Gastrocnemius medialis (tissue), 4 donors: ENCODE measurements at regions not wholly inside any gene's neighbourhood (a gene's known extent, or its start where the extent isn't known, plus 50 kb on each side); places are given as distances from the start of the nearest gene placed in this dataset.

Experiments
- ATAC-seq, 2 donors: fragments of 150-250 bp; one replicate each; pipeline ENCODE4 v1.9.1; 2016
- DNase-seq, 2 donors: peaks; one replicate each; pipeline ENCODE4 v3.0.0-alpha.2; 2019
- H3K27ac ChIP-seq, 4 donors: fragments of 200-600 bp; sonication (generic); 1 replicate in 1 of 4; 2 replicates in 3 of 4; pipeline ENCODE4 v1.5.1; 2016 to 2018; ENCODE audit warnings: mild to moderate bottlenecking in 2 of 4, moderate library complexity in 1 of 4
- H3K27me3 ChIP-seq, 3 donors: fragments of 200-600 bp; sonication (generic) in 2 of 3; 1 replicate in 1 of 3; 2 replicates in 2 of 3; pipeline versions ENCODE4 v1.5.1 to v1.6.0; 2016 to 2019; ENCODE audit warnings: mild to moderate bottlenecking in 1 of 3, moderate library complexity in 1 of 3
- H3K36me3 ChIP-seq, 2 donors: fragments of 200-600 bp; sonication (generic) in 1 of 2; one replicate each; pipeline ENCODE4 v1.5.1; 2017 to 2018
- H3K4me1 ChIP-seq, 2 donors: fragments of 200-600 bp; sonication (generic) in 1 of 2; one replicate each; pipeline ENCODE4 v1.5.1; 2016 to 2017; ENCODE audit warnings: mild to moderate bottlenecking in 2 of 2
- H3K4me3 ChIP-seq, 4 donors: fragments of 200-600 bp; sonication (generic) in 3 of 4; 1 replicate in 1 of 4; 2 replicates in 3 of 4; pipeline ENCODE4 v1.5.1; 2016 to 2019; ENCODE audit warnings: mild to moderate bottlenecking in 2 of 4
- H3K9me3 ChIP-seq, 3 donors: fragments of 200-600 bp; sonication (generic) in 2 of 3; 1 replicate in 1 of 3; 2 replicates in 2 of 3; pipeline ENCODE4 v1.5.1; 2016 to 2019
- POLR2A ChIP-seq, 2 donors: fragments of 450-650 bp; IDR thresholded peaks; one replicate each; pipeline ENCODE4 v1.6.1; 2017; ENCODE audit warnings: antibody characterized with exemption in 2 of 2, mild to moderate bottlenecking in 2 of 2, moderate library complexity in 2 of 2
- in situ Hi-C, 4 donors: fragments of 200-750 bp; cut with MboI; loops; one replicate each; pipeline versions ENCODE4 v1.15.0 to v1.8.0; 2017; ENCODE audit warnings: low sequenced_read_pairs in 4 of 4
- intact Hi-C: fragments of 100-400 bp; cut with DNase I; formaldehyde crosslinking; loops from one replicate; pipeline ENCODE4 v1.15.1; 2023; ENCODE audit warnings: low total_unique reads
- TF ChIP-seq, protein P1 (sequence below), 5 experiments: fragments of 450-650 bp in 3 of 5; fragments of 200-600 bp in 2 of 5; sonication (generic) in 2 of 5; IDR thresholded peaks in 4 of 5; conservative IDR thresholded peaks in 1 of 5; 1 replicate in 4 of 5; 2 replicates in 1 of 5; pipeline ENCODE4 v1.5.1; 2016 to 2019; ENCODE audit warnings: antibody characterized with exemption in 5 of 5, mild to moderate bottlenecking in 3 of 5, moderate library complexity in 3 of 5

DNA sequence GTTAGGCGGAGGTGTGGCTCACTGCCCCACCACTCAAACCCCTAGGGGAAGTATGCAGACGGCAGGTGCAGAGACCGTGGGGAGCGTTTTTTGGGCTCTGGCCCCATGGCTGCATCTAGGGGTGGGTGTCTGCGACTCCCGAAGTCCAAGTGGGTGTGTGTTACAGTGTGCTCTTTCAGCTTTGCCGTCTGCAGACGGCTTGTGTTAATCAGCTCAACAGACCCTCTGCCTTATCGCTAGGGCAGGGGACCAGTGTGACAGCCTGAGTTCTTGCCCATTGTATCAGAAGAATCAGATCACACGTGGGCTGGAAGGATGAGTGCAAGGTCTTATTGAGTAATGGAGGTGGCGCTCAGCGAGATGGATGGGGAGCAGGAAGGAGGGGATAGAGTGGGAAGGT is 162.8 kb downstream of the ENC1 start:
- H3K27me3 ChIP-seq: no peaks in the 10 kb centered on the region
- intact Hi-C loops: no loop called here
- TF ChIP-seq POLR2A (IDR thresholded peaks at IDR 0.05): no peak
- TF ChIP-seq, protein P1, sequence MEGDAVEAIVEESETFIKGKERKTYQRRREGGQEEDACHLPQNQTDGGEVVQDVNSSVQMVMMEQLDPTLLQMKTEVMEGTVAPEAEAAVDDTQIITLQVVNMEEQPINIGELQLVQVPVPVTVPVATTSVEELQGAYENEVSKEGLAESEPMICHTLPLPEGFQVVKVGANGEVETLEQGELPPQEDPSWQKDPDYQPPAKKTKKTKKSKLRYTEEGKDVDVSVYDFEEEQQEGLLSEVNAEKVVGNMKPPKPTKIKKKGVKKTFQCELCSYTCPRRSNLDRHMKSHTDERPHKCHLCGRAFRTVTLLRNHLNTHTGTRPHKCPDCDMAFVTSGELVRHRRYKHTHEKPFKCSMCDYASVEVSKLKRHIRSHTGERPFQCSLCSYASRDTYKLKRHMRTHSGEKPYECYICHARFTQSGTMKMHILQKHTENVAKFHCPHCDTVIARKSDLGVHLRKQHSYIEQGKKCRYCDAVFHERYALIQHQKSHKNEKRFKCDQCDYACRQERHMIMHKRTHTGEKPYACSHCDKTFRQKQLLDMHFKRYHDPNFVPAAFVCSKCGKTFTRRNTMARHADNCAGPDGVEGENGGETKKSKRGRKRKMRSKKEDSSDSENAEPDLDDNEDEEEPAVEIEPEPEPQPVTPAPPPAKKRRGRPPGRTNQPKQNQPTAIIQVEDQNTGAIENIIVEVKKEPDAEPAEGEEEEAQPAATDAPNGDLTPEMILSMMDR (IDR thresholded peaks at IDR 0.05 in 4 of 5, conservative IDR thresholded peaks at IDR 0.05 in 1 of 5): no peak
- H3K36me3 ChIP-seq: no peaks in the 10 kb centered on the region
- no peaks in the 10 kb centered on the region for H3K4me1 ChIP-seq
- no peak overlapping the region for H3K27ac ChIP-seq
- H3K4me3 ChIP-seq: no peak overlapping the region
- DNase-seq (no peak), ATAC-seq (no peak)
- H3K9me3 ChIP-seq: no peaks in the 10 kb centered on the region
- in situ Hi-C loops: no loop called here

DNA sequence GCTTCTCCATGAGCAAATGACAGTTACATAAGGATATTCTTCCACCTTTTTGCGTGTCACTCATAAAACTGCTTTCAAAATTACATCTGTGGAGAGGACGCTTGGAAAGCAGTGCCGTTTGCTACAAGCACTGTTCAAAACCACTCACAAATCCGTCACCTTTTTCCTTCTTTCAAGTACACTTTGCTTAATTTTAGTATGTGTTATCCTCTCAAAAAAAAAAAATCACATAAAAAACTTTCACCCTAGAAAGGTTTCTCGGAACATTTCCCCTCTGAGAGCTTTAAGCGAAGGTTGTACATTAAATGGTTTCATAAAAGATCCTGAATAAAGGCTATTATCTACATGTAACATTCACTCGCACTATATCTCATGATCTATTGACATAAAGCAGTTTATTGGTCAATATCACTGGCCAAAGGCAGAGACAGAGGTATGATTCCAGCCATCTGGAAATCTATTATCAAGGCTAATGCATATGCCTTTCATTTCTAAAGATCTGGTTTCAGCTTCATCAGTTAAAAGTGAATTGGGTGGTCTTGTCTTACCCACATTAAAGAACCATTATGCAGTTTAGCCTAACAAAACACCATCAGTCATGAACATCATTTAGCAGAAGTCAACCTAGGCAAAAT is 163.6 kb downstream of the ENC1 start:
- TF ChIP-seq POLR2A (IDR thresholded peaks at IDR 0.05): no peak
- TF ChIP-seq, protein P1 (IDR thresholded peaks at IDR 0.05 in 4 of 5, conservative IDR thresholded peaks at IDR 0.05 in 1 of 5): no peak
- DNase-seq (no peak), ATAC-seq (no peak)
- no peaks in the 10 kb centered on the region for H3K9me3 ChIP-seq
- no peak overlapping the region for H3K27ac ChIP-seq
- no peaks in the 10 kb centered on the region for H3K27me3 ChIP-seq
- intact Hi-C loops (no loop called here), in situ Hi-C loops (no loop called here)
- no peaks in the 10 kb centered on the region for H3K36me3 ChIP-seq
- no peaks in the 10 kb centered on the region for H3K4me1 ChIP-seq
- H3K4me3 ChIP-seq: no peak overlapping the region

DNA sequence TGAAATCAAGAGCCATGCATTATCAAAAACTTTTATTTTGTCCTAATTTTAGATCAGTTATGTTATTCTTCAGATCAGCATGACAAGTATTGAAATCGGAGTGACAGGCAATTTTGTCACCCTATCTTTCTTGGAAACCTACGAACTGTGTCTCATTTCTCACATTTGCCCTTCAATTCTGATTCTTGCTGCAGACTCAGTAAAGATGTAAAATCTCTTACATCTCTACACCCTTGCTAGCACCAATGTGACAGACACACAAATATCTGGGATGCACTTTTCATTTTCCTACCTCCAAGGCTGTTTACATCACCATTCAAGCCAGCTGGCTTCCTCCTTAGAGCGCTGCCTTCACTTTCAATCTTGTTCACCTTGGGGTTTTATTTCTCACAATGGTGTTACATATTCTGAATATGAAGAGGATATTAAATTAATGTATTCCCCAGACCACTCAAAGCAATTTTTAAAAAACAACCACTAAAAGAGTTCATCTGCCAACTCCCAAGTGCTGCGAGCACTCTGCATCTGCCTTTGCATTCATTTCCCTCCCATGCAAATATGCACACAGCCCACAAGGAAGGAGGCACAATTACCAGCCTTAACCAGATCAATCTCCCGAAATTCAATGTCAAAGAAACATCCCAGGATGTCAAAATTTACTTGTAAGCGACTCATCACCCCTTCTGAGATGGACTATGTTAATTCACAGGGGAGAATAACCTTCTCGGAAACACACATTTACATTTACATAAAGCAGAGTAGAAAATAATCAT is 164.3 kb downstream of the ENC1 start:
- Histone ChIP-seq H3K9me3 (no peaks in the 10 kb centered on the region), H3K4me1 (no peaks in the 10 kb centered on the region), H3K36me3 (no peaks in the 10 kb centered on the region), H3K27ac (no peak overlapping the region), H3K4me3 (no peak overlapping the region), H3K27me3 (no peaks in the 10 kb centered on the region)
- intact Hi-C loops: no loop called here
- DNase-seq (no peak), ATAC-seq (no peak)
- in situ Hi-C loops: no loop called here
- no peak for TF ChIP-seq POLR2A (IDR thresholded peaks at IDR 0.05)
- TF ChIP-seq, protein P1 (IDR thresholded peaks at IDR 0.05 in 4 of 5, conservative IDR thresholded peaks at IDR 0.05 in 1 of 5): no peak

DNA sequence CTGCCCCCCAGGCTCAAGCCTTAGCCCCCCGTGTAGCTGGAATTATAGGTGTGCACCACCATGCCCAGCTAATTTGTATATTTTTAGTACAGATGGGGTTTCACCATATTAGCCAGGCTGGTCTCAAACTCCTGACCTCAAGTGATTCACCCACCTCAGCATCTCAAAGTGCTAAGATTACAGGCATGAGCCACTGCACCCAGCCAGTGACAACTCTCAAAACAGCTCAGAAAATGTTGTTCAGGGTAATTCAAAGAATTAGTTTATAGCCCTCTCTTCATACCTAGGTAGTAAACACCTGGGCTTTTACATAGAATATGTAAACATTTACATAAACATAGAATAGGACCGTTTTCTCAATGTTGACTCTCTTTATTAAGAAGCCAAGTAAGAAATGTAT is 168.7 kb downstream of the ENC1 start:
- no peaks in the 10 kb centered on the region for H3K4me1 ChIP-seq
- H3K4me3 ChIP-seq: no peak overlapping the region
- no peaks in the 10 kb centered on the region for H3K9me3 ChIP-seq
- DNase-seq (no peak), ATAC-seq (no peak)
- H3K27me3 ChIP-seq: no peaks in the 10 kb centered on the region
- no peaks in the 10 kb centered on the region for H3K36me3 ChIP-seq
- TF ChIP-seq POLR2A (IDR thresholded peaks at IDR 0.05): no peak
- TF ChIP-seq, protein P1 (IDR thresholded peaks at IDR 0.05 in 4 of 5, conservative IDR thresholded peaks at IDR 0.05 in 1 of 5): no peak
- intact Hi-C loops: no loop called here
- no peak overlapping the region for H3K27ac ChIP-seq
- in situ Hi-C loops: no loop called here
